Stimulated activated CD8-positive, alpha-beta memory T cell treated with anti-CD3 and anti-CD28 coated beads, Interleukin-7, amount 100 ng/mL, for 1 hour (primary cell): ENCODE measurements at regions not wholly inside any gene's neighbourhood (a gene's known extent, or its start where the extent isn't known, plus 50 kb on each side); places are given as distances from the start of the nearest gene placed in this dataset.
"Not testable (repeated sequence)": the region's sequence is repeated elsewhere in the genome, so short reads cannot be mapped to it uniquely, and the experiment has no call there.

ENCODE experiments used
- DNase-seq, 2 donors: peaks; one replicate each; pipeline ENCODE4 v3.0.0-alpha.2; 2020; ENCODE audit warnings: low read depth in 2 of 2

DNA sequence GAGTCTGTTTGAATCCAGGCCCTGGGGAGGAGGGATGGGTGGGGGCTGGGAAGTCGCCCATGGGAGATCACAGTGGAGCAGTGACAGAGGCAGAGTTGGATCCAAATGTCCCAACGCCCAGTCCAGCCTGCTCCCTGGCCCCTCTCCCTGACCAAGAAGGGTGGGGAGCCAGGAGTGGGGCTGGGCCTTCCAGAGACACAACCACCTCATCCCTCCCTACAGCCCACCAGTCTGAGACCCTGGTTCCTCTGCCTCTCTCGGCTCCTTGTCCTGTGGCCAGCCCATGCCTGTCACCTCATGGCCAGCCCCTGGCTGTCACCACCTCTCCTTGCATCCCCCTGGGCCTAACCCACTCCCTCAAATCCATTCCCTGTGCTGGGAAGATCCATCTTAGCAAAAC is 71.2 kb upstream of the PRR5 start:
- no peak for DNase-seq

DNA sequence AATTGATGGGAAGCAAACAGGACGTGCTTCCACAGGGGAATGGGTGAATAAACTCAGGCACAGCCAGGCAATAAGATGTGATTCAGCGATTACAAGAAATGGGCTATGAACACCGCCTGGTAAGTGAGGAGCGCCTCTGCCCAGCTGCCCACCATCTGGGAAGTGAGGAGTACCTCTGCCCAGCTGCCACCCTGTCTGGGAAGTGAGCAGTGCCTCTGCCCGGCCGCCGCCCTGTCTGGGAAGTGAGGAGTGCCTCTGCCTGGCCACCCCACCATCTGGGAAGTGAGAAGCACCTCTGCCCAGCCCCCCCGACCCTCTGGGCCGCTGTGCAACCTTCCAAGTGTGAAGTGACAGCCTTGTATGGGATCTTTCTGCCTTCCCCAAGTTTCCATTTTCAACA is 73.2 kb upstream of the PRR5 start:
- DNase-seq: no peak

GRCh38 chr22:44628273-44628672 is 73.7 kb upstream of the PRR5 start:
- no peak for DNase-seq

DNA sequence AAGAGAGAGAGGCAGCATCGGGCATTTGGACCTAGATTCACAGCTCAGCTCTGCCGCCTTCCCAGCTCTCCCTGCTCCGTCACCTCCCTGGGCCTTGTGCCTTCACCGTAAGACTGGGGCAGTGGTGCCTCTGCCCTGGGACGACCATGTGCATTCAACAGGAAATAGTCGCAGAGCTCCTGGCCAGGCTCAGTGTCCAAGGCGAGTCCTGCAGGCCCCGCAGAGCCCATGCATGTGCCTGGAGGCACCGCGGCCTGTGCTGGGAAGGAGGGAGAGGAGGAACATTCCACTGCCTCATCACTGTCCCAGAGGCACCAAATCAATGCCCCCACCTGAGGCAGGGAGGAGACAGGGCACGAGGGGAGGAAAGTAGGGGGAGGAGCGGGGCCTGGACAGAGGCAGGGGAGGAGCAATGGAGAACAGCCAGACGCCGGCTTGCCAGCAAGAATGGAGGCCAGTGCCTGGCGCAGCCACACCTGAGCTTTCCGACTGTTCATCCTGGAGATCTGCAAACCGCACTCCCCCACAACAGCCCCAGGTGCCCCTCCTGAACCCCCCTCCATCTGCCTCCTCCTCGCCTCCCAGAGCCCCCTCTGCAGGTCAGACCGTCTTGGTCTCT is 74.4 kb upstream of the PRR5 start:
- no peak for DNase-seq

DNA sequence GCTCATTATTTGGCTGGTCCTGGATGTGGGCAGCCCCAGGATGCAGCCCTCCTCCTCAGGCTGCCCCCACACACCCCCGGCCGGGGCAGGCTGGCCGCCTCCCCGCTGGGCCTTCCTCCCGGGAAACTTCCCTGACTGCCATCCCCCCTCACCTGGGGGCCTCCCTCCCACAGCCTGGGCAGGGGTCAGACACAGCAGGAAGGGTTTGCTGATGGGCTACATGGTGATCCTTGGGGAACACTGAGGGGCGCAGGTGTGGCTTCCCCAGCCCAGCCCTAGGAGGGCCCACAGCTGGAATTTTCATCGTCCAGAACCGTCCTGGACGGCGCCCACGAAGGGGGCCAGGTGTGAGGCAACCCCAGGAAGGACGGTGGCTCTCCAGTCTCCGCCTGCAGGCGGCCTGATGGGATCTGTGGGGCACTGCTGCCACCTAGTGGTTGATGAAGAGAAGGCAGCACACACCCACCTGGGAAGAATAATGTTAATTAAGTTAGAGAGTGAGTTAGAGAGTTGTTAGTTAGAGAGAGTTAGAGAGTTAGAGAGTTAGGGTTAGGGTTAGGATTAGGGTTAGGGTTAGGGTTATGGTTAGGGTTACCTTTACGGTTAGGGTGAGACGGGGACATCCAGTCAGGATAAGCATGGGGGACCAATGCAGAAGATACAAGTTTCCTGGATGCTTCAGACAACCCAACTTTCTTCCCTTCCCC is 75.9 kb upstream of the PRR5 start:
- DNase-seq: peak; percentile 61 to 71

DNA sequence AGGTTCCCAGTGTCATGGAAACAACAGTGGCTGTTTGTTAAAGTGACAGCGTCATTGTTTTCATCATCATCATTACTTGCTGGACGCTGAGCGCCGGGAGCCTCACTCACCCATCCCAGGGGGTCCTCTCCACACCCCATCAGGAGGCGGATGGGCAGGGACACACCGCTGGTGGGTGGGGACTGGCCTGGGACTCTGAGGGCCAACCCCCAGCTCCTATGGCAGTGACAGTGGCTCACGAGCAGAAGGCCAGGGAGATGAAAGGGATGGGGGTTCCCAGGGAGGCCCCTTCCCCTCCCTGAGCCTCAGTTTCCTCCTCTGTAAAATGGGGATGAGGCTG is 76.6 kb upstream of the PRR5 start:
- no peak for DNase-seq

DNA sequence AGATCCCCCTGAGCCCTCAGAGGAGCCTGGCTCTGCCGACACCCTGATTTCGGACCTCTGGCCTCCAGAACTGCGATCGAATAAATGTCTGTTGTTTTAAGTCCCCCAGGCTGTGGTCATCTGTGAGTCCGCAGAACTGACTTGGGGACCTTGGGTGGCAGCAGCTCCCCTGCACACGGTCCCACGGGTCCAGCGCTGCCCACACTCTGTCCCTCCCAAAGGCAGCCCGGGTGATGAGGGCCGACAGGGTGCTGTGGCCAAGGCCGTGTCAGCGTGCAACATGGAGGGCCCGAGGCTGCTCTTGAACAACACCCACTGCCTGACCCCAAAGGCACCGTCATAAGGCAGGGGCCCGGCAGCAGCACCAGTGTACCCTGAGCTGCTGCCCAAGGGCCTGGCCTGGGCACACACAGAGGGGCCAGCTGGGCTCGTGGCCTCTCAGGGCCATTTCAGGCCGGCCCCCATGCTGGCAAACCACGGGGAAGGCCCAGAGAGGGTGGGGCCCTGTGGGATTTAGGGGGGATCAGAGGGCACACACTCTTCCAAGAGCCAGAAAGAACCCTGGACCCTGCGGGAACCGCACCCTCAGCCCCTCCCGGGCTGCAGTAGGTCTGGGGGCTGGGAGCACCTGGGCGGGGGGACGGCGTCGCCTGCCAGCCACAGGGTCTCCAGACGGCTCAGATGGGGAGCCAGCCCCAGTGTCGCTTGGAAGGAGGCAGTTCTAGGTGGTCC is 77.1 kb upstream of the PRR5 start:
- DNase-seq: no peak

DNA sequence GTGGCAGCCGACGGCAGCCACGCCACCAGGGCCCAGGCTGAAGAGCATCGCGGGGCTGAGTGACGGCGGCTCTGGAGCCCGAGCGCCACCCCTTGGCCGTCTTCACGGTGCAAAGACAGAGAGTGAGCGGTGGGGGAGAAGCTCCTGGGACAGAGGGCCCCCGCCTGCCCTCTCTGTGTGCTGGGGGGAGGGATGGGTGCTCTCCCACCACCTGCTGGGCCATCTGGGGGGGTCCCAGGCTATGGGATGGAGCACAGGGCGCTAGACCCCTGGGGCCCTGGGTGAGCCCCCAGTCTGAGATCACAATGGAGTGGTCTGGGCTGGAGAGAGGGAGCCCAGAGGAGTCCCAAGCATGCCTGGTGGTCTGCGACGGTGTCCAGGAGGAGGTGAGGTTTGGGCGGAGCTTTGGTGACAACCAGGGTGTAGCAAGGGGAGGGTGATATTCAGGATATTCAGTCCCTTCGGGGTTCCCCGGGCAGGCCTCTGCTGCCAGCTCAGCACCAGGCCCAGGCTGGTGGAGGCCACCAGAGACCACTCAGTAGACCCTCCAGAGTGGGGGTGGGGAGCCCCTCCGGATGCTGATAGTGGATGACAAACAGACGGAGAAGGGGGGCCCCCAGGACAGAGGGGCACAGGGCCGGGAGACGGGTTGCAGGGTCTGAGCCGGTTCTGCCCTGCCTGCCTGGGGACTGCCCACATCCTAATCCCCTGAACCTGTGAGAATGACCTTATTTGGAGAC is 78.1 kb upstream of the PRR5 start:
- no peak for DNase-seq

GRCh38 chr22:44622679-44623078 is 79.3 kb upstream of the PRR5 start:
- no peak for DNase-seq

GRCh38 chr22:44622147-44622427 is 79.9 kb upstream of the PRR5 start:
- no peak for DNase-seq

GRCh38 chr22:44621401-44622146 is 80.4 kb upstream of the PRR5 start:
- DNase-seq: no peak

- DNase-seq: no peak
Observed at GRCh38 chr22:44620841-44621257, 81.2 kb upstream of the PRR5 start.

DNA sequence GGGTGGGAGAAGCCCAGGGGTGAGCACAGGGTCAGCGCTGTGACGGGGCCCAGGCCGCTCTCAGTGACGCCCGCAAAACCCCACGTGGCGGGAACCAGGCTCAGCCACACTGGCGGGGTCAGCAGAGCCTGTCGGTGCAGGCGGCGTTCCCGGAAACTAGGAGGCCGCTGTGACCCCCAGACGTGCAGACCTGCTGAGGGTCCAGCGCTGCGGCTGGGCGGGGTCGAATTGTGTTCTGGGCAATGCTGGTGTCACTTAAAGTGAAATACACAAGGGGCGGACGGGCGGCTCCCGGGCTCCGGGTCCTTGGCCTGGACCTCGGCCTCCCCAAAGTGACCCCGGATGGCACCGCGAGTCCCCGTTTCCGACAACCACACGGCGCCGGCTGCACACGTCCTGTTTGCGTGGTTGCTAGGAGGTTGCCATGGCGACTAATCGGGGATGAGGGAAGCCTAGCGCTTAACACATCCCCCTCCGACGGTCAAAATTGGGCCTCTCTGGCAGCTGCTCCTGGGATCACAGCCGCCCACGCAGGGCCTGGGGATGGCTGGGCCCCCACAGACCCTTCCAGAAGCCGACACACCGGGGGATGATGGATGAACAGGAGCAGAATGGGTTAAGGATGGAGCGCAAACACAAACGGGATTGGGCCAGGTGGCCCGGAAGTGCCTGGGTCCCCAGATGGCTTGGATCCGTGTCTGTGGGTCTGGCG is 81.7 kb upstream of the PRR5 start:
- DNase-seq: peak; percentile 74

DNA sequence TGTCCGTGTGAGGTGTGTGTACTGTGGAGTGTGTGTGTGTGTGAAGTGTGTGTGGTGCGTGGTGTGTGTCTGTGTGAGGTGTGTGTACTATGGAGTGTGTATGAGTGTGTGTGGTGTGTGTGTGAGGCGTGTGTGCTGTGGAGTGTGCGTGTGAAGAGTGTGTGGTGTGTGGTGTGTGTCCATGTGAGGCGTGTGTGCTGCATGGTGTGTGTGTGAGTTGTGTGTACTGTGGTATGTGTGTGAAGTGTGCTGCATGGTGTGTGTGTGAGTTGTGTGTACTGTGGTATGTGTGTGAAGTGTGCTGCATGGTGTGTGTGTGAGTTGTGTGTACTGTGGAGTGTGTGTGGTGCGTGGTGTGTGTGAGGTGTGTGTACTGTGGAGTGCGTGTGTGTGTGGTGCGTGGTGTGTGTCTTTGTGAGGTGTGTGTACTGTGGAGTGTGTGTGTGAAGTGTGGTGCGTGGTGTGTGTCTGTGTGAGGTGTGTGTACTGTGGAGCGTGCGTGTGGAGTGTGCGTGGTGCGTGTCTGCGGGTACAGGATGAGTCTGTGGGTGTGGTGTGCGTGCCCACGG is 82.4 kb upstream of the PRR5 start:
- not testable (repeated sequence) for DNase-seq

GRCh38 chr22:44618910-44619309 is 83.1 kb upstream of the PRR5 start:
- not testable (repeated sequence) for DNase-seq

DNA sequence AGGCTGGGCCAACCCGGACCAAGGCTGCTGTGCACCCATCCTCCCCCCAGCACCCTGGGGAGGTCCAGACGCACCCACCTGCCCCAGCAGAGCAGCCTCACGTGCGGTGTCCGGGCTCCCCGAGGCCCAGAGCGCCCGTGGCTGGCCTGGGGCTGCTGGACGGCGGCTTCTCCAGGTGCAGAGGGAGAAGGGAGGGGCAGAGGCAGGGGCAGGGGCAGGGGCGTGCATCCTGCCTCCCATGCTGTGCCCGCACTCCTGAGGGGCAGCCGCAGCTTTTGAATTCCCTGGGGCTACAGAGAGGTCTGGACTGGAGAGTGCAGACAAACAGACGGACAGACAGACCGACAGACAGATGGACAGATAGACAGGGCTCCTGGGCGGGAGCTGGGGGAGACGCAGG is 83.6 kb upstream of the PRR5 start:
- no peak for DNase-seq

DNA sequence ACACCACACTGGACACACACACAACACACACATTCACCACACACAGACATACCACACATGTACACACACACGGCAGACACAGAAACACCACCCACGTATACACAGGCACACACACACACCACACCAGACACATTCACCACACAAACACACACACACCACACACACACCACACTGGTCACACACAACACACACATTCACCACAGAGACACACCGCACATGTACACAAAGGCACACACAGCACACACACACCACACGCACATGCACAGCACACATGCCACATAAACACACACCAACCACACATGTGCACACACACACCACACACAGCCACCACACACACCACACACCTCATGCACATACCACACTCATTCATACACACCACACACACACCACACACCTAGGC is 84.2 kb upstream of the PRR5 start:
- DNase-seq: no peak

DNA sequence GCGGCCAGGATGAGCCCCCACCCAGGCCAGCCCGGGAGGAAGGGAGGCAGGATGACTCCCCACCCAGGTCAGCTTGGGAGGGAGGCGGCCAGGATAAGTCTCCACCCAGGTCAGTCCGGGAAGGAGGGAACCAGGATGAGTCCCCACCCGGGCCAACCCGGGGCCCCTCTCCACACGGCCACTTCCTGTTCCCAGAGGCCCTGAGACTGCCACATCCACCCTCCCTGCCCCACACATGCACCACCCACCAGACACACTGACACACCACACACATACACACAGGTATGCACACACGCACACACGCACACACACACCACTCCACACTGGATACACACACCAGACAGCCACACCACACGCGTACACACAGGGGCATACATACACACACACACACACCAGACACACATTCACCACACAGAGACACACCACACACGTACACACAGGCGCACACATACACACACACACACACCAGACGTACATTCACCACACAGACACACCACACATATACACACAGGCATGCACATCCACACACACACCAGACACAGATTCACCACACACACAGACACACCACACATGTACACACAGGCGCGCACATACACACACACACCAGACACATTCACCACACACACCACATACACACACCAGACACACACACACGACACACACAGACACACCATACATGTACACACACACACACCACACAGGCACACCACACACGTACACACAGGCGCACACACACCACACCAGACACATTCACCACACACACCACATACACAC is 84.9 kb upstream of the PRR5 start:
- DNase-seq: no peak

DNA sequence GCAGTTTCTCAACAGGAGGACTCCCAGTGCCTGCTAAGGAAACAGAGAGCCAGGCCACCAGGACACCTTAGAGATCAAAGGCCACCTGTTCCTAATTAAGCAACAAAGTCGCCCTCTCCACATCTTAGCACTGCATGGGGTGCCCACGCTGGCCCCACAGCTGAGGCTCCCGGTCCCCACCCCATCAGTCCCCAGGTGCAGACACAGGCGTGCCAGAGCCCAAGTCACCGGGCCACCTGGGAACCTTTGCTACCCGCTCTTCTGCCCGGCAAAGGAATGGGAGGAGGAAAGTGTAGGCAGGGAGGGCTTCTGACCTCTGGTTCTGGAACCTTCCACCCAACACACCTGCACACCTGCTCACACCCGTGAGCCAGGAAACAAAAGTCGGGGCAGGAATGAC is 85.5 kb upstream of the PRR5 start:
- no peak for DNase-seq

GRCh38 chr22:44615602-44616180 is 86.3 kb upstream of the PRR5 start:
- DNase-seq: no peak
